Stimulated activated CD4-positive, alpha-beta T cell treated with anti-CD3 and anti-CD28 coated beads, Interleukin-2, amount 100 ng/mL, for 48 hours (primary cell): ENCODE measurements at regions not wholly inside any gene's neighbourhood (a gene's known extent, or its start where the extent isn't known, plus 50 kb on each side); places are given as distances from the start of the nearest gene placed in this dataset.

Experiments
- DNase-seq, 2 donors: peaks; one replicate each; pipeline ENCODE4 v3.0.0-alpha.2; 2020

DNA sequence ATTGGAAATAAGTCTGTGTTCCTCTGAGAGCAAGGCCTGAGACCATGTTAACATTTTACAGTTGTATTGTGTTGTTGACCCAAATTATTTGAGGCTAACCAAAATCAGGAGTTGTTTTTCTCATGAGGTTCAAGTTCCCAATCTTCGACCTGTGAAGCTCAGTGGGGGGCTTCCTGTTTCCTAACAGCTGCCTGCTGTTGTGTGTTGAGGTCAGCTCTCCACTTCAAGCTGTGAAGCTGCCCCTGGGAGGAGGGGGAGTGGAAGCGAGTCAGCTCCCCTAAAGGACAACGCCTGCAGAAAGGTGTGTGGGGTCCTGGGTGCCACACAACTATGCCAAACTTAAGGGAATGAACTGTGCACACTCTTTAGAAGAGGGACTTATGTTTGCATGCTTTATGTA lies 295.5 kb downstream of the IRX1 start:
- no peak for DNase-seq

DNA sequence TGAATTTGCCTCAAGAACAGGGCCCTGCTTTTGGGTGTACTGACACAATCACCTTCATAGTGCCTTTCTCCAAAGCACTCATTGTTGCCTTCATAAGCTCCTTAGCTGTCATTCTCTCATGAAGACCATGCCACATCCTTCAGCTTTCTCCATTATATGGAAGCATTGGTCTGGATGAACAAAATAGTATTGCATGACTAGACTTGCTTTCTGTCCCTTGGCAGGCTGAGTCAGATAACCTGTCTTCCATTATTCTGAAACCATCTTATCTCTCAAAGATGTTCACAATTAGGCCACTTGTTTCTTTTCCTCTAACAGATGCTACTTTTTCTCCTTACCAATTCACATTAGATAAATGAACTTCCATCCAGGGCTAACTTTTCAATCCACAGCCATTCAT lies 297.9 kb downstream of the IRX1 start:
- DNase-seq = no peak

DNA sequence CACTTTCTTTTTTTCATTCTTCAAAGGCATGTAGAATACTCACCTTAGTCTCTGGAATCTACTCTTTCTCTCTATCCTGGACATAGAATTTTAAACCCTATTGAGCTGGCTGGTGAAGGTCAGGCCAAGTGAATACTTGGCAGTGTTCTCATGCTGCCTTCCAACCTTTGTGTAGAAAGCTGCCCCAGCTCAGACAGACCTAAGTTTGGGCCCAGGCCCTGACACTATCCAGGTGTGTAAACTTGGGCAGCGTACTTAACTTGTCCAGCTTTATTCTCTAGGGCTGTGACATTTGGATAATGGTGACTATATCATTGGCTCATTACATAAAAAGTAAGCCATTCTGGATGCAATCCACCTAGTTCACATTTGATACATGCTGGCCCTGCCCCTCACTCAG lies 298.3 kb downstream of the IRX1 start:
- DNase-seq = no peak

DNA sequence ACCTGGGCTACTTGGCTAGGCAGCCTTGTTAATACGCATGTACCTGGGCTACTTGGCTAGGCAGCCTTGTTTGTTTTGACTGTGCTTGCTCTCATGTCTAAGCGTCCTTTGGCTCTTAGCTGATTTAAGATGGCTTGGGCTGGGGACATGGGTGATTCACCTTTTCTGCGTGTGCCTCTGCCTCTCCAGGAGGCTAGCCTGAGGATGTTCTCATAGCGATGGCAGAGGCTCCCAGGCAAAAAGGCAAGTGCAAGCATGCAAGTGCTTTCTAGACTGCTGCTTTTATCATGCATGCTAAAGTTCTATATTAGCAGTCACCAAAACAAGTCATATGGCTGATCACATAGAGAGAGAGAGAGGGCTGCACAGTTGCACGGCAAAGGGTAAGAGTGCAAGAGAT lies 300.5 kb downstream of the IRX1 start:
- DNase-seq = no peak

DNA sequence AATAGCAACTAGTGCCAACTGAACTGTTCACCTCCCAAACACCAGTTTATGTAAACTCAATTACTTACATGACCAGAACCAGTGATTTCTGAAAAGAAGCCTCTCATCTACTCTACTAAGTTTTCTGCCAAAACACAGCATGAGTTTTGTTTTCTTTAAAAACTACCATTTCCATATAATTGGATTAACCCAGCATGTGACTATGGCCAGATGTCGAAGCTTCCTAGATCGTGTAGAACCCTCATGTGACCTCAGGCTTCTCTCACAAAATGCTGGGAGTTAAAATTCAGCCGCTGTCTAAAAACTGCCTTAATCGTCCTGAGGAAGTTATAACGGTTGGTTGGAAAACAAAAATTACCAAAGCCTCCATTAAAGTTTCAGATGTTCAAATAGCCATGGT lies 303.5 kb downstream of the IRX1 start:
- DNase-seq = no peak

DNA sequence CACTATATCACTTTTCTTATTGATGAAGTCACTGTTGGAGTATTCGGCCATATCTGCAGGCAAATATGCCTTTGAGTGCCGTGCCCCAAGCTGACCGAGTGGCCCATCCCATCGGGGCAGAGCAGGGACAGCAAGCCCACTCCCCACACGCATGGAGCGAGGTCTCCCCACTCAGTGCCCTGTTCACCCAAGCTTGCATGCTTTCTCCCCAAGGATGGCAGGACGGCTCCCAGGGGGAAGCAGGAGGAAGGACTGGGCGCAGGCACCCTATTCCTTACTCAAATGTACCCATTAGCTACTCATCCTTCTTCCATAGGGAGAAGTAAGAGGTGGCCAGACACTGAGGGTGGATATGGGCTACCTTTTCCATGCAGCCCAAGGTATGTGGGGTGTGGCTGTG lies 309.0 kb downstream of the IRX1 start:
- no peak for DNase-seq

DNA sequence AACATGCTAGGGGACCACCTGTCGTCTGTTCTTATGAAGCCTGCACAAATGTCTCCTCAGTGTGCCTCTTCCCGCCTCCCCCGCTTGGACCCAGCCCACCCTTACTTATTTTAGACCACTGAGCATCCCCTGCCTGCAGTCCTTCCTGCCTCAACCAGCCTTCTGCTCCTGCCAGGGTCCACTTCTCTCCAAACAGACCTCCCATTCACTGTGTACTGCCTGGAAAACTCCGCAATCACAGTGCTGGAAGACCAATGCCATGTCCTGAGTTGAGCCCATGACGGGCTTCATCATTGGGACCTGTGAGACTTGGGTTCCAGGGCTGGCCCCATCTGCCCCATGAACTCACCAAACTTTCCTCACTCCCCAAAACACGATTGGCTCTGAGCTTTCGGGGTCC lies 309.4 kb downstream of the IRX1 start:
- DNase-seq = no peak

DNA sequence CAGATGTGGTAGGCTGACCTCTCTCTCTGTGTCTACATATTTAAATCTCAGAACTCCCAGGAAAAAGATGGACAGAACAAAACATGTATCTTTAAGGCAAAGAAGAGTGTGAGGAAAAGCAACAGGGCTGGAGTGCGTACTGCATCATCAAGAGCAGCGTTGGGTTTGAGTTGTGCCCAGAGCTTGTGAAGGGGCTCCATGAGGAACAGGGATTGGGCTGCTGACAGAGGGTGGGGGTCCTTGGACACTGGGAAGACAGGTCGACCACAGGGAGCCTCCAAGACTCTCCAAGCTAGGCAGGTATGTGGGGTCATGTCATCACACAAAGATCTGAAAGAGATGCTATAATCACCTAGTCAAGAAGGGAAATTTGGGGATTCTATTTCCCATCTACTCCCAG lies 309.9 kb downstream of the IRX1 start:
- no peak for DNase-seq

DNA sequence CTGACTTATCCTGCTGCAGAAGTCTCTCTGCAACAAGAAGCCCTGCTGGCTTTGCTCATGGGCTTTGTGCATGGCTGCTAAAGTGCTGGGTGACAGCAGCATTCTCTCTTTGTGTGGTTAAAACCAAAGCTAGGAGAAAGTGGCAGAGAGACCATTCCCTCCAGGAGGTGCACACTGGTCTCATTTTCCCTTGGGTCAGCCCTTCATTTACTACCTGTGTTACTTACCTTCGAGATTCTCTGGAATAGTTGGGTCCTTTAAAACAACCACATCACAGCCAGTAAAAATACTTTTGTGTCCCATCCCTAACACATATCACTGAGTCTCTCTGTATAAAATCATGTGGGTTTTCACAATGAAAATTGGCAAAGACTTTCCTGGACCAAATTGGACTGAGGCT lies 315.5 kb downstream of the IRX1 start:
- no peak for DNase-seq

DNA sequence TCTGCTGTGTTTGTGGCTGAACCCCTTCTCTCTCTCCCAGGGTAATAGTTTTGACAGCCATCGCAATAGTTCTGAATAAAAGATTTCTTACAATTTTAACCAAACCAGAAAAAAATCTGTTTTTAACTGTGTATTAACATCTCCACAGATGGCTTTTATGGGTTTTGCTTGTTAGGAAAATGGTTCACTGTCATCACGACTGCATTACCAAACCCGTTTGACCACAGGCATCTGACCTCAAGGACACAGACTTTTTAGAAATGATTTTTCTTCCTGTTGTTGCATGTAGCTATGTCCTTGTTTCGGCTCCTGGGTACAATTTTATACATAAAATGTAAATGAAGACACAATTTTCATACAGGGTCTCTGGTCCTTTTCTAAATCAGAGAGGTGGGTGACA lies 316.1 kb downstream of the IRX1 start:
- DNase-seq = no peak

DNA sequence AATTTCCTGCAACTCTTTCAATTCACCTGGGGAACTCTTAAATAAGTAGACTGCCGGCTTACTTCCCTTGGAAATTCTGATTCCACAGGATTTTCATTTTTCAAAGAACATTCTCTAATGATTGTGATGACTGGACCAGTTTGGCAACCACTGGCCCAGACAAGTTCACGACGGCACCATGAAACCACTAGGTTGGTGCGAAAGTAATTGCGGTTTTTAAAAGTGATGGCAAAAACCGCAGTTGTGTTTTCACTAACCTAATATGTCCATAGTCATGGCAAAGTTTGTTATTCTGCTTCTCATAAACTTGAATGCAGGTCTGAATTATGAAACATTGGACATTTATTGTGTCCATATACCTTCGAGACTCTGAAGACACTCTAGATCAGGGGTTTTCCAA lies 317.2 kb downstream of the IRX1 start:
- DNase-seq = no peak

DNA sequence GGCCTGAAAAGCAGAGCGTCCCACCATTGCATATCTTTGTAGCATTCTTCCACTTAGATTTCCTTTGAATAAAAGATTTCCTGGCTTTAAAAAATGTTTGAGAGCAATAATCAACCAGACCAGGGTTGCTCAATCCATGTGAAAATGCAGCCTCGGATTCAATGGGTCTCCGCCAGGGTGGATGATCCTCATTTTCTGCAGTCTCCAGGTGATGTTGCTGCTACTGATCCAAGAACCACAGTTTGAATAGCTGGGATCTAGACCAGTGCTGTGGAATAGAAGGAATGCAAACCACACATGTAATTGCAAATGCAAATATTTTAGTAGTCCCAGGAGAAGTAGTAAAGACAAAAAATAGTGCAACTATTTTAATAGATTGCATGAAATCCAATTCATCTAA lies 317.6 kb downstream of the IRX1 start:
- no peak for DNase-seq

DNA sequence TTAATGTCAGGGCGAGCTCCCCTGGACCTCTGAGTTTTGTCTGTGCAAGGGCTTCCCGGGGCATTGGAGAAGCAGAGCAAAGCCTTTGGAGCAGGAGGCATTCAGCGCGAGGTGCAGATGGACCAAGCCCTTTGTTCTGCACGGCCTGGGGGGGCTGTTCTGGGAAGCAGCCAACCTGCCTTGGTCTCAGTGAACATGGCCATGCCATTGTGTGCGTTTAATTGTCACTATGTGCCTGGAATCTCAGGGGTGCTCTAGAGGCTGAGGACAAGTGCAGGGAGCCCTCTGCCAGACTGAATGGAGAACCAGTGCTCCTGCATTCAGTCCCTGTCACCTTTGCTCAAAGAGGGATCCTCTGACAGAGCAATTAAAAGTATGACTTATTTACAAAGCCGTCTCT lies 329.4 kb downstream of the IRX1 start:
- DNase-seq = no peak

DNA sequence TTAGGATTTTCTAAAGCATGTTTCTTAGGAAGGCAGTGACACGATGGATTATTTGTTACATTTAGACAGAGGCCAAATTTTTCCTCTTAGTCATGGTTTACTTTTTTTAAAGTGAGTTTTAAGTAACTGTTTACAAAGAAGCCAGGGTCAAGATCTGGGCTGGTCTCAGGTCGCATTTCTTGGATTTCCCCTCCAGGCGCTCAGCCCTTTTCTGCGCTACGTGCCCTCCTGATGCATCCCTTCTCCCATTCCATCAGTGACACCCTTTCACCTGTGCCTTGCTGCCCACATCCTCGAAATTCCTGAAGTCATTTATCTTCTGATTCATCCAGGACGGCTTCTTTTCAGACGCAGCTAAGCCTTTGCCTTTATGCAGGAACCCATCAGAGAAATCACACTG lies 330.3 kb downstream of the IRX1 start:
- no peak for DNase-seq

DNA sequence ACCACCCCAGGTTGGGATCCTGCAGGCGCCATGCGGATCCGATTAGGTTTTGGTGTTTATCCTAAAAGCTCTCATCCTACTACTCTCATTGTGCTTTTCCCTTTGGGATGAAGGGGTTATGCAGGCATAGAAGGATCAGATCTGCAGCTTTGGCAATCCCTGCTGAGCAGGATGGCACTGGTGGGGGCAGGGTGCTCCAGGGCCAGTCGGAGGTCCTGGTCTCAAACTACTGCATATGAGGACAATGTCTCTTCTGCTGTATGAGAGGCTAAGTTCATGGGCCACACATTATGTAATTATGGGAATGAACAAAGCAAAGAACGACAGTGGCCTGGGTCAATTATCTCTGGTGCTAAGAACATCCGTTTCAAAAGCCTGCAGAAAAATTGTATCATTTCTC lies 334.2 kb downstream of the IRX1 start:
- DNase-seq = no peak

DNA sequence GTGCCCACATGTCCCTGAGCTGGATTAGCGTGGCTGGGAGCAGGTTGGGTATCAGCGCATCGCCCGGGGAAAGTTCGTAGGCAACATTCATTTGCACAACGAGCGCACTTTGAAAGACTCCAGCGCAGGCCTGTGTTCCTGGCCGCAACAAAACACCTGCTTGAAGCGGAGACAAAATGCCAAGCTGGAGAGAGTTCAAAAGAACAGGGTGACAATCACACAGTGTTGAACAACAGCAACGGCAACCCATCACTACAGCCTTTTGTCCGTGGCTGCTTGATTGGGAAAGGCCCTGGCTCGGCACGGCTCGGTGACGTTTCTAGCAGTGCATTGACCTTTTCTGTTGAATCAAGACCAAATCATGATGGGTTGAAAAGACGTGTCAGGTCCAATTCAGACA lies 336.3 kb downstream of the IRX1 start:
- DNase-seq = no peak

DNA sequence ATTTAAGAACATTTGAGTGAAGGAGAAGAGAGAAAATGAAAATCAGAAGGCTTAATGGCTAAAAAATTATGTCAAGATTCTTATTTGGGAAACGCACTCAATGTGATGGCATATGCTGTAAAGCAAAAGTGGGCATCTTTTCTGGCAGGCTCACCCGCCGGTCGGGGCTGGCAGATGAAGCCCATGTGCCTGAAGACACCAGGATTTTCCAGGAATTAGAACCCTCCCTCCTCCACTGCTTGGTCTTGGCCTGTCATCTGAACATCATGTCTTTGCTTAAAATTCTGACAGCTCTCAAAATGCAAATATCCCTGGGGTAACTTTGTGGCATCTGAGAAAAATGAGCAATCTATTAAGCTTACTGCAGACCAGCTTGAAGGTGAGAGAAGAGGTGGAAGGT lies 337.9 kb downstream of the IRX1 start:
- DNase-seq = no peak

DNA sequence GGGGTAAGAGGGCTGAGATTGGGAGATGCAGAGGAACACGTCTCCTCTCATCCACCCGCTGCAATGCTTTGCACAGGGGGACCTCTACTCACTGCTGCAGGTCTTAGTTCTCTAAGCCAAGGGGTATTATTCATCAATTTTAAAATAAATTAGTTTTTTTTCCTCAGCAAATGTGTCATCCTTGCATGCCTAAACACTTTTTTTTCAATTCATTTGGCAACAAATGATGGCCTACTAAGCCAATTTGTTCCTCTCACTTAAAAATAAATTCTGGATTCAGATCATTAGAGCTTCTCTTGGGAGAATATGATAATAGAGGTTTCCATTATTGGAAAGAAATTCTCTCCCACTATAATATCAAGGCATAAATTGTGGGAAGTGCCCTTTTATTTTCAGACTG lies 338.3 kb downstream of the IRX1 start:
- DNase-seq = no peak

DNA sequence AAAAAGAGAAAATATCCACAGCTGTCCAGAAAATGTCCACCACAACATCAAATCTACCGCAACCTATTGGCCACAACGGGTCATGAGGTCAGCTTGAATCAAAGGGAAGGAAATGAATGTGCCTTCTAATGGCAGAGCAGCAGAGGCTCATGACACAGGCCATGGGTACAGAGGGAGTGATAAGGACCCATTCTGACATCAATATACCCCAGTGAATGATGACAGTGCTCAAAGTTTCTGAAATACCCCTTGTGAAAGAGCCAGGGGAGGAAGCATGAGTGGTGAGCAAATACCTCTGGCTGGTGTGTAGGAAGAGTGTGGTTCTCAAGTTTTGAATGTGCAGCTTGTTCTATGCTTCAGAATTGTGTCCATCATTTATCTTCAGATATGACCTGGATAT lies 348.2 kb downstream of the IRX1 start:
- DNase-seq = no peak

DNA sequence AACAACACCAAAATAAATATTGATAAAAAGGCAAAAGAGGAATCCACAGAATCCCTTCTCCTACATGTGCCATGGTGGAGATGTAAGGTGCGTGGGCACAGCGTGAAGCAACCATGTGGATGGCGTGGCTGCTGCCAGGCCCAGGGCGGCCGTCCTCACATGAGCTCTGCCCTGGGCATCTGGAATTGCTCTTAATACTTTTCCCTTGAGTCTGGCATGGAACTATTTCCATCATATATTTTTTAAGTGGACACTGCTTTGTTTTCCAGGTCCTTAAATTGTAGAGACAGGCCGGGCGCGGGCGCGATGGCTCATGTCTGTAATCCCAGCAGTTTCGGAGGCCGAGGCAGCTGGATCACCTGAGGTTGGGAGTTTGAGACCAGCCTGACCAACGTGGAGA lies 349.3 kb downstream of the IRX1 start:
- no peak for DNase-seq

DNA sequence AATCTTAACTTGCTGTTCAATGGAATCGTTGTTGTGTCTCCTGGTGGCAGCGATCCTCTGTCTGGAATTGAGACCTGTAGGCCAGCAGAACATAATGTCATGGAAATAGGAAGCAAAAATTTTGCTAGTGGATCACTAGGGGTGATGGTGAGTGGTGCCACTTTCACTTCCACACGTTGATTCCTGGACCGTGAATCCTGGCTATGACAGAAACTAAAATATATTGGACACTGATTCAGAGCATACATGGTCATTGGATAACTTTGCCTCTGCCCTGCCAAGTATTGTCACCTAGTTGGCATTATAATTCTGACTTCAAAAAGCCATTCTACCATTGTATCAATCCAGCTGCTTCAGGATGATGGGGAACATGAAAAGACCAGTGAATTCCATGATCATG lies 353.2 kb downstream of the IRX1 start:
- DNase-seq = no peak

DNA sequence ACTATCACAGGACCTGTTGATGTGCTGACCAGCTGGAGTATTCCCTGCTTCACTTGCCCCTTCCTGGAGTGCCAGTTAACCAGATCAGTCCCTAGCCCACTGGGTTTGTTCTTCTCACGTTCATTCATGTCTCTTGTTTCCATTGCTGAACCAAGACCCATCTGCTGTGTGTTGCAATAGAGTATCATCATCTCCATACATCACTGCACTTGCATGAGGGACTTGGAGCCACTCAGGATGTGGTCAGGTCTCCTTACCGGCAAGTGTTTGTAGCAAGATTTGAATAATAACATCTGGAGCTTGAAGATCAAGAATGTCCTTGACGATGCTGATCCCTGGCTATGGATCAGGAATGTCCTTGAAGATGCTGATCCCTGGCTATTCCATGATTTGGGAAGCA lies 358.6 kb downstream of the IRX1 start:
- DNase-seq = no peak

DNA sequence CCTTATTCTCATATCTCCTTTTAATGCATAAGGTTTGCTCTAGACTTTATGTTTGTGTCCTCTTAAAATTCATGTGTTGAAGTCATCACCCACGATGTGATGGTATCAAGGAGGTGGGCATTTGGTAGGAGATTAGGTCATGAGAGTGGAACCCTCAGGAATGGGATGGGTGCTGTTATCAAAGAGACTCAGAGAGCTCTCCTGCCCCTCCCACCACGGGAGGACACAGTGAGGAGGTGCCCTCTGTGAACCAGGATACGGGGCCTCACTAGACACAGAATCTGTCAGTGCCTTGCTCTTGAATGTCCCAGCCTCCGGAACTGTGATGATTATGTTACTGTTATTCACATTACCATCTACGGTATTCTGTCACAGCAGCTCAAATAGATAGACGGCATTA lies 359.0 kb downstream of the IRX1 start:
- DNase-seq = no peak

DNA sequence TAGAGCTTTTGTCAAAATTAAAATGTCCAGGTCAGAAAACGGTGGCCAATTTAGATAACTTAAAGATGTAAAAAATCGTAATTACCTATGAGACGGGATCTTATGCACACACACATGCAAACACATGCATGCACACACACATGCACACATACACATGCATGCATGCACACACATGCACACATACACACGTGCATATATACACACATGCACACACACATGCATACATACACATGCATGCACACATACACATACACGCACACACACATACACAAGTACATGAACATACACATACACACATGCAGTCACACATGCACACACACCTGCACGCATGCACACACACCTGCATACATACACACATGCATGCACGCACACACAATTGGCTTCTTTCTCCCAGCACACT lies 362.0 kb downstream of the IRX1 start:
- no peak for DNase-seq

DNA sequence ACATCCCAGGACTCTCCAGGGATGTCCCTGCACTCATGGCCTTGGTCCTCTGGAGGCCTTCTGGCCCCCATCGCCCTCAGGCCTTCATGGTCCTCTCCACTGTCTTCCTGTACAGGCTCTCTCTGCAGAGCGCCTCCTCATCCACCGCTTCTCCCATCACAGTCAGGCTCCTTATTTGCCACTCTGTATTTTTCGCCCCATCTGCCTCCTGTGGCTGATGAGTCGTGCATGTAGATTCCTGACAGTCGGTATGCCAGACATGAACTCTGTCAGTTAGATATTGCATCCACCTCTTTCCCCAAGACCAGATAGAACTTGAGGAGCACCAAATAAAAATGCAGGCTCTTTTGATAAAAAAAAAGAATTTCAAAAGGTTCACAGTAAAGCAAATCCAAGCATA lies 362.8 kb downstream of the IRX1 start:
- no peak for DNase-seq

DNA sequence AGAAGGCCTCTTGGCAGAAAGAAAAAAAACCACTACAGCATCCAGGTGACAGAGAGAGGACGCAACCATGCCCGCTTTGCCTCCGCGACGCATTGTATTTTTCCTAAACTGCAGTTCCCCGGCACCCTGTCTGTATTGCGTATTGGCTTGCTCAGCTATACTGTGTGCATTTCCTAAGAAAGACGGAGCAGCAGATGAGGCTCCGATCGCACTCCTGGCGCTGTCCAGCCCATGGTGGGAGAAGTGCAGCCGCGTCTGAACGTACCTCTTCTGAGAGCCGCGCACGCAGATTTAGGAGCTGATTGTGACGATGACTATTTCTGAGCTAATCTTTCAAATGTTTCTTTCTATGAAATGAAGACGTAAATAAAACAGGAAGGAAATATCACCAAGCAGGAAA lies 366.5 kb downstream of the IRX1 start:
- DNase-seq = no peak

DNA sequence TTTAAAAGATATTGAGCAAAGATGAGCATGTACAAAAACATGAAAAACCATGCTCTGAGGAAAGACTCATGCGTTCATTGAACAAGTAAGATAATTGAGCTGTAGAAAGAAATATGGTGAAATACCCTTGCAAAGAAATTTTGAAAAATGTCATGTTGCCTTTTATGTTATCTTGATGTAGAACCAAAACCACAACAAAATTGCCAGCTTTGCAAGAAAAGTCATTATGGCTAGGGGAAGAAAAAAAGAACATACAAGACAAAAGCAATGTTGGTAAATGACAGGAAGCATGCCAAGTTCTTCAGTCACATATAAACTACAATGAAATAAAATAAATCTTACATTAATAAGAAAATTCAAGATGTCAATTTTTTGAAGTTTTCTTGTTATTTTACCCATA lies 368.0 kb downstream of the IRX1 start:
- no peak for DNase-seq
